GM12878 (cell line): ENCODE measurements at regions not wholly inside any gene's neighbourhood (a gene's known extent, or its start where the extent isn't known, plus 50 kb on each side); places are given as distances from the start of the nearest gene placed in this dataset.

Source experiments
- ATAC-seq: fragments of 200-7000 bp; cut with Tn5 transposase; 3 replicates; pipeline ENCODE4 v1.9.1; 2020; ENCODE audit warnings: mild to moderate bottlenecking, moderate library complexity
- BruUV-seq: library from RNA; stranded (reverse); fragments of 400-500 nt; replicated peaks from 2 replicates; lab custom pipeline; 2021; lab: Mats Ljungman, UMichigan
- CTCF ChIA-PET: fragments of 300-600 bp; sonication (Branson Sonifier 250); formaldehyde crosslinking; extraction: SDS; loops from one replicate; lab custom pipeline; 2021; ENCODE audit warnings: inconsistent platforms; lab: Yijun Ruan, JAX
- POLR2A ChIA-PET: fragments of 350-600 bp; formaldehyde crosslinking; extraction: SDS; loops from one replicate; lab custom pipeline; 2021; ENCODE audit warnings: inconsistent platforms; lab: Charles Lee
- RAD21 ChIA-PET: fragments of 300-600 bp; sonication (Branson Sonifier 250); formaldehyde crosslinking; loops from one replicate; lab custom pipeline; 2023; ENCODE audit warnings: antibody characterized with exemption; ENCODE audit not compliant: unreplicated experiment; lab: Charles Lee
- SMC1A ChIA-PET: fragments of 300-600 bp; sonication (Branson Sonifier 250); formaldehyde crosslinking; loops from one replicate; lab custom pipeline; 2023; ENCODE audit not compliant: unreplicated experiment, uncharacterized antibody; lab: Charles Lee
- DNase-seq: peaks from one replicate; pipeline ENCODE4 v3.0.0-alpha.2; 2011; ENCODE audit warnings: low read depth, low spot score
- FAIRE-seq: peaks from 3 replicates; lab custom pipeline; 2011; peaks lifted over from hg19 to GRCh38; lab: Jason Lieb, UNC
- H2AFZ ChIP-seq: 2 replicates; pipeline ENCODE4 v1.6.0; 2011; ENCODE audit warnings: low read depth, low read length, control low read depth; ENCODE audit not compliant: control insufficient read depth
- H3K27ac ChIP-seq: 2 replicates; pipeline ENCODE4 v1.5.1; 2011; ENCODE audit warnings: control low read depth; ENCODE audit not compliant: control insufficient read depth, insufficient read depth
- H3K27me3 ChIP-seq, 2 experiments: replicated peaks in 1 of 2; 2 replicates each; pipeline versions ENCODE4 v1.6.0 to v1.6.1; 2011; ENCODE audit warnings: low read length in 1 of 2; ENCODE audit not compliant: control insufficient read depth in 2 of 2, insufficient read depth in 2 of 2
- H3K36me3 ChIP-seq, 2 experiments: 2 replicates each; pipeline ENCODE4 v1.5.1; 2011; ENCODE audit warnings: low read length in 1 of 2; ENCODE audit not compliant: control insufficient read depth in 2 of 2, insufficient read depth in 2 of 2
- H3K4me1 ChIP-seq: 2 replicates; pipeline ENCODE4 v1.6.1; 2011; ENCODE audit warnings: mild to moderate bottlenecking, low read length, moderate library complexity, mixed read lengths; ENCODE audit not compliant: control insufficient read depth, insufficient read depth
- H3K4me2 ChIP-seq: 2 replicates; pipeline ENCODE4 v1.6.0; 2011; ENCODE audit warnings: control low read depth; ENCODE audit not compliant: control insufficient read depth, insufficient read depth
- H3K4me3 ChIP-seq: fragments of 200-600 bp; sonication (generic); 2 replicates; pipeline ENCODE4 v1.5.1; 2016
- H3K79me2 ChIP-seq: 2 replicates; pipeline ENCODE4 v1.6.0; 2011; ENCODE audit warnings: low read length; ENCODE audit not compliant: control insufficient read depth, insufficient read depth
- H3K9ac ChIP-seq: 2 replicates; pipeline ENCODE4 v1.8.0; 2011; ENCODE audit warnings: low read length, control low read depth, mixed read lengths; ENCODE audit not compliant: control insufficient read depth, insufficient read depth
- H3K9me3 ChIP-seq: replicated peaks from 3 replicates; pipeline ENCODE4 v1.5.1; 2011; ENCODE audit warnings: mild to moderate bottlenecking, low read length; ENCODE audit not compliant: control insufficient read depth, insufficient read depth
- H4K20me1 ChIP-seq: 2 replicates; pipeline ENCODE4 v1.6.0; 2011; ENCODE audit not compliant: control insufficient read depth, insufficient read depth
- ATF3 ChIP-seq: IDR thresholded peaks from 2 replicates; pipeline ENCODE4 v1.6.1; 2011; ENCODE audit warnings: low read depth, mild to moderate bottlenecking, low read length, moderate library complexity, borderline replicate concordance; ENCODE audit errors: extremely low read depth
- BHLHE40 ChIP-seq, 2 experiments: fragments of 450-650 bp in 1 of 2; IDR thresholded peaks; 2 replicates each; pipeline ENCODE4 v1.6.1; 2011 to 2017; ENCODE audit warnings: low read depth in 2 of 2, borderline replicate concordance in 1 of 2, improper control_type of control experiment in 1 of 2, low read length in 1 of 2, mild to moderate bottlenecking in 1 of 2
- CEBPB ChIP-seq, 2 experiments: fragments of 150-350 bp in 1 of 2; IDR thresholded peaks; 2 replicates each; pipeline ENCODE4 v1.6.1; 2012 to 2014; ENCODE audit warnings: low read depth in 2 of 2, low read length in 2 of 2, borderline replicate concordance in 1 of 2, inconsistent platforms in 1 of 2
- CHD1 ChIP-seq: IDR thresholded peaks from 2 replicates; pipeline ENCODE4 v1.6.1; 2012; ENCODE audit warnings: low read depth, low read length, improper control_type of control experiment
- CHD2 ChIP-seq: IDR thresholded peaks from 2 replicates; pipeline ENCODE4 v1.6.1; 2011; ENCODE audit warnings: low read depth, low read length, improper control_type of control experiment, borderline replicate concordance
- CHD4 ChIP-seq: fragments of 200-600 bp; sonication (generic); IDR thresholded peaks from 2 replicates; pipeline ENCODE4 v1.6.1; 2016; ENCODE audit warnings: mild to moderate bottlenecking
- FOS ChIP-seq: IDR thresholded peaks from 3 replicates; pipeline ENCODE4 v1.6.1; 2011; ENCODE audit warnings: borderline replicate concordance; ENCODE audit not compliant: insufficient read length; ENCODE audit errors: extremely low read depth
- NKRF ChIP-seq: fragments of 450-650 bp; conservative IDR thresholded peaks from 2 replicates; pipeline ENCODE4 v1.6.1; 2017; ENCODE audit warnings: mild to moderate bottlenecking, moderate library complexity
- NR2C1 ChIP-seq: fragments of 450-650 bp; IDR thresholded peaks from 2 replicates; pipeline ENCODE4 v1.6.1; 2017; ENCODE audit warnings: antibody characterized with exemption, mild to moderate bottlenecking, moderate library complexity
- PAX8 ChIP-seq: fragments of 450-650 bp; IDR thresholded peaks from 2 replicates; pipeline ENCODE4 v1.6.1; 2017; ENCODE audit warnings: mild to moderate bottlenecking, moderate library complexity
- SIN3A ChIP-seq: IDR thresholded peaks from 2 replicates; pipeline ENCODE4 v1.6.1; 2012; ENCODE audit warnings: low read depth, low read length, improper control_type of control experiment
- SIX5 ChIP-seq: IDR thresholded peaks from 2 replicates; pipeline ENCODE4 v1.6.1; 2011; ENCODE audit warnings: mild to moderate bottlenecking, low read depth, low read length, moderate library complexity; ENCODE audit not compliant: severe bottlenecking
- TAF1 ChIP-seq: IDR thresholded peaks from 2 replicates; pipeline ENCODE4 v1.6.1; 2011; ENCODE audit warnings: mild to moderate bottlenecking, low read depth, low read length, borderline replicate concordance
- YBX1 ChIP-seq: fragments of 450-650 bp; IDR thresholded peaks from 2 replicates; pipeline ENCODE4 v1.6.1; 2016; ENCODE audit warnings: antibody characterized with exemption
- ZBED1 ChIP-seq: IDR thresholded peaks from 2 replicates; pipeline ENCODE4 v1.6.1; 2016; ENCODE audit warnings: borderline replicate concordance
- WGBS: methylation state at CpG from one replicate; pipeline ENCODE4 v1.1.6; 2016; ENCODE audit warnings: low lambda C conversion rate; ENCODE audit not compliant: insufficient replicate concordance, insufficient coverage; ENCODE audit errors: missing lambda C conversion rate; 5-methylcytosine and 5-hydroxymethylcytosine counted together
- in situ Hi-C: fragments of 300-500 bp; cut with MboI; formaldehyde crosslinking; loops from 9 replicates; pipeline ENCODE4 v1.14.3; 2018; ENCODE audit warnings: mixed read lengths
- intact Hi-C: fragments of 100-400 bp; cut with micrococcal nuclease; formaldehyde crosslinking; loops from one replicate; pipeline ENCODE4 v1.14.2; 2022; ENCODE audit not compliant: unreplicated experiment

GRCh38 chr16:80166082-80166481 is 374.7 kb upstream of the DYNLRB2 start:
- SMC1A ChIA-PET, result no interaction called here
- Histone ChIP-seq H4K20me1 (no peaks in the 10 kb centered on the region), H3K9ac (no peak overlapping the region), H3K27ac (no peak overlapping the region), H3K4me3 (no peak overlapping the region), H3K36me3 (no peaks in the 10 kb centered on the region), H3K4me2 (no peak overlapping the region), H3K4me1 (no peaks in the 10 kb centered on the region), H3K27me3 (no peaks in the 10 kb centered on the region), H2AFZ (no peak overlapping the region), H3K9me3 (no peaks in the 10 kb centered on the region), H3K79me2 (no peaks in the 10 kb centered on the region)
- TF ChIP-seq ZBED1, result no peak
- TF ChIP-seq BHLHE40 (IDR thresholded peaks at IDR 0.05; ENCODE audit: borderline replicate concordance in 1 of 2, low read depth in 2 of 2, low read length in 1 of 2), result no peak
- TF ChIP-seq CHD2, result no peak
- TF ChIP-seq CEBPB (IDR thresholded peaks at IDR 0.05; ENCODE audit: borderline replicate concordance in 1 of 2, low read depth in 2 of 2, low read length in 2 of 2), result no peak
- TF ChIP-seq ATF3, result no peak
- TF ChIP-seq CHD1, result no peak
- TF ChIP-seq NR2C1, result no peak
- no peak for TF ChIP-seq SIX5
- no peak for TF ChIP-seq YBX1
- TF ChIP-seq CHD4, result no peak
- no peak for TF ChIP-seq NKRF
- no peak for TF ChIP-seq SIN3A
- TF ChIP-seq FOS, result no peak
- TF ChIP-seq TAF1, result no peak
- TF ChIP-seq PAX8, result no peak
- intact Hi-C loops (no loop called here), in situ Hi-C loops (no loop called here)
- RAD21 ChIA-PET, result no interaction called here
- 15% methylated on average over 3 of the region's 3 CpGs for WGBS
- CTCF ChIA-PET, result no interaction called here
- DNase-seq (no peak), FAIRE-seq (no peak), ATAC-seq (no peak)
- POLR2A ChIA-PET, result no interaction called here
- BruUV-seq, result no TSS peak
